Breast epithelium (tissue), 3 donors: ENCODE measurements at regions not wholly inside any gene's neighbourhood (a gene's known extent, or its start where the extent isn't known, plus 50 kb on each side); places are given as distances from the start of the nearest gene placed in this dataset.

Experiments
- POLR2AphosphoS5 ChIP-seq, 3 donors: sonication (generic); formaldehyde crosslinking; IDR thresholded peaks; one replicate each; pipeline ENCODE4 v1.6.1; 2017; ENCODE audit warnings: antibody characterized with exemption in 3 of 3
- TF ChIP-seq, protein P1 (sequence below), 3 donors: fragments of 450-650 bp; IDR thresholded peaks; one replicate each; pipeline ENCODE4 v1.5.1; 2016 to 2017; ENCODE audit warnings: antibody characterized with exemption in 3 of 3, mild to moderate bottlenecking in 3 of 3, moderate library complexity in 3 of 3

DNA sequence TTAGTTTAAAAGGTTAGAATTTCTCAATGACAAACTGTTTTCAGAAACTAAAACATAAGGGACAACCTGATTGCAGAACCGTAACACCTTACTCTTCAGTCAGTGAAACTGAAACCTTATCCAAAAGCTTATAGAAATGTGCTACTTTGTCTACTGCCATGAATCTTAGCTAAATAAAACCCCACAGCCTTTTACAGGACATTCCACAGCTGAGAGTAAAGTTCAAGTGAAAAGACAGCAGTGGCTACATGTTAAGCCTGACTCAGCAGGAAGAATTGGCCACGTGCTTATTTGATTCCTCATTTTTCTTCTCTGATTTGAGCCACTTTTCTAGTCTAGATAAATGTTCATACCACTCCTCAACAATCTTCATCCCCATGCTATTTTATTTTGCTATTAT, 278.7 kb upstream of the ISL1 start:
- TF ChIP-seq, protein P1, sequence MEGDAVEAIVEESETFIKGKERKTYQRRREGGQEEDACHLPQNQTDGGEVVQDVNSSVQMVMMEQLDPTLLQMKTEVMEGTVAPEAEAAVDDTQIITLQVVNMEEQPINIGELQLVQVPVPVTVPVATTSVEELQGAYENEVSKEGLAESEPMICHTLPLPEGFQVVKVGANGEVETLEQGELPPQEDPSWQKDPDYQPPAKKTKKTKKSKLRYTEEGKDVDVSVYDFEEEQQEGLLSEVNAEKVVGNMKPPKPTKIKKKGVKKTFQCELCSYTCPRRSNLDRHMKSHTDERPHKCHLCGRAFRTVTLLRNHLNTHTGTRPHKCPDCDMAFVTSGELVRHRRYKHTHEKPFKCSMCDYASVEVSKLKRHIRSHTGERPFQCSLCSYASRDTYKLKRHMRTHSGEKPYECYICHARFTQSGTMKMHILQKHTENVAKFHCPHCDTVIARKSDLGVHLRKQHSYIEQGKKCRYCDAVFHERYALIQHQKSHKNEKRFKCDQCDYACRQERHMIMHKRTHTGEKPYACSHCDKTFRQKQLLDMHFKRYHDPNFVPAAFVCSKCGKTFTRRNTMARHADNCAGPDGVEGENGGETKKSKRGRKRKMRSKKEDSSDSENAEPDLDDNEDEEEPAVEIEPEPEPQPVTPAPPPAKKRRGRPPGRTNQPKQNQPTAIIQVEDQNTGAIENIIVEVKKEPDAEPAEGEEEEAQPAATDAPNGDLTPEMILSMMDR (IDR thresholded peaks at IDR 0.05), result no peak
- no peak for TF ChIP-seq POLR2AphosphoS5 (IDR thresholded peaks at IDR 0.05)
